ENCODE measurements at regions not wholly inside any gene's neighbourhood (a gene's known extent, or its start where the extent isn't known, plus 50 kb on each side); places are given as distances from the start of the nearest gene placed in this dataset.
"Not testable (repeated sequence)": the region's sequence is repeated elsewhere in the genome, so short reads cannot be mapped to it uniquely, and the experiment has no call there.

DNA sequence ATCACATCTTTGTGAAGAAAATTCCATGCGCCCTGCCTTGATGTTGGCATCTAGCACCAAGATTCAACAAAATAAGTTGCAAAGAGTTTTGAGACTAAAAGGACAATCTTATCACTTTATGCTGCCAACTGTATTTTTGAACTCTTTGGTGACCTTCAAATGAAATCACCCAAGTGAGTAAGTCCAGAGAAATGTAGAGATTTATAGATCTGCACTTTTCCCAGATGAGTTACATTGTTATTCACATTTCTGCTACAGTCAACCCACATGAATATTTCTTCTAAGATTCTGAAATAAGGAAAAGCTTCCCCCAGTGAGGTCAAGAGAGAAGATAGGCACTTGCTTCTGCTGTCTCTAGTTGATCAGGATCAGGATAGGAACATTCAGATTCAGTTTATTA is 1034.2 kb downstream of the PRIM2 start:
- DNase-seq, ATAC-seq: not testable (repeated sequence)

DNA sequence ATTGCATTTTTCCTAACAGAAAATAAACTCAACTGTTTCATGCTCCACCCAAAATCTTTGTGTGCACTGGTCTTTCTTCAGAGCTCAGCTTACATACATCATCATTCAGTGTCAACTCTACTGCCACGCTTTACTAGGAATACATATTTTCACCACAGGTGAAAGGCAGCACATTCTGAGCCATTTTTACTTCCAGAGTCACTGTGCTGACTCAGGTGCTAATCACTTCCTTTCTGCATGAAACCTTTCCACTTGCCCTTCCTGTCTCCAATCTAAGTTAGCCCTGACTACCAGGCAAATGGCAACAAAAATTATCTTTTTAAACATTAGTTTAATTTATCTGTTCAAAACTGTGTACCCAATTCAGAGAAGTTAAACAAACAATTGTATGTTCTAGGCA is 1041.0 kb downstream of the PRIM2 start:
- not testable (repeated sequence) for ATAC-seq, DNase-seq

DNA sequence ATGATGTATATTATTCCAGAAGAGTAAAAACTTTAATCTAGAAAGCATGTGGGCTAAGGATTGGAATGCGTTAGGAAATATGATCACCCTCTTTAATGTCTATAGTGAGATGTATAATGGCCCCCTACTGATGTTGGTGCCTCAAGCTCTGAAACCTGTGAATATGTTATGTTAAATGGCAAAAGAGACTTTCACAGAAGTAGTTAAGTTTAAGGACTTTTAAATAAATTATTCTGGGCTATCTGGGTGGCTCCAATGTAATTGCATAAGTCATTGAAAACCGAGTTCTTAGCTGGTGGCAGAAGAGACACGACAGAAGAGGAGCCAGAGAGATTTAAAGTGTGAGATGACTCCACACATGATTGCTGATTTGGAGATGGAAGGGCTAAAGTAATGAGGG is 1048.4 kb downstream of the PRIM2 start:
- ATAC-seq: not testable (repeated sequence)

DNA sequence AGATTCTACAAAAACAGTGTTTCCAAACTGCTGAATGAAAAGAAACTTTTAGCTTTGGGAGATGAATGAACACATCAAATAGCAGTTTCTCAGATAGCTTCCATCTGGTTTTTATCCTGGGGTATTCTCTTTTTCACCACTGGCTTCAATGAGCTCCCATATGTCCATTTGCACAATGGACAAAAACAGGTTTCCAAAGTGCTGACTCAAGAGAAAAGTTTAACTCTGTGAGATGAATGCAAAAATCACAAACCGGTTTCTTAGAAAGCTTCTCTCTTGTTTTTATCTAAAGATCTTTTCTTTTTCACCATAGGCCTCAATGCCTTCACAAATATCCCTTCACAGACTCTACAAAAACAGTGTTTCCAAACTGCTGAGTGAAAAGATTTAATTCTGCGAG is 1089.2 kb downstream of the PRIM2 start:
- DNase-seq, ATAC-seq: not testable (repeated sequence)

More for the DNA sequence above, 1048.4 kb downstream of the PRIM2 start:
- DNase-seq: not testable (repeated sequence)

DNA sequence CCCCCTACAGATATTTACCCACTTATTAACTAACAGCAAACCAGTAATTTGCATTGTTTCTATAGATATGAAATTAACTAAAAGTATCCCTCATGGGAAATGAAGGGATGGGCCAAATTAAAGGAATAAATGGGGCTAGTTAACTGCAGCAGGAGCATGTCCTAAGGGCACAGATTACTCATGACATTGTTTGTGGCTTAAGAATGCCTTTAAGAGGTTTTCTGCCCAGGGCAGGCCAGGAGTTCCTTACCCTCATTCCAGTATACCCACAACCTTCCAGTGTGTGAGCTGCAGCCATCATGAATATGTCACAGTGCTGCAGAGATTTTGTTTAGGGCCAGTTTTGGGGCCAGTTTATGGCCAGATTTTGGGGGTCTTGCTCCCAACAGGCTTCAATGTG is 1101.9 kb downstream of the PRIM2 start:
- no peak for ATAC-seq
- DNase-seq: no peak
